B cell (primary cell): ENCODE measurements at regions not wholly inside any gene's neighbourhood (a gene's known extent, or its start where the extent isn't known, plus 50 kb on each side); places are given as distances from the start of the nearest gene placed in this dataset.
"Not testable (repeated sequence)": the region's sequence is repeated elsewhere in the genome, so short reads cannot be mapped to it uniquely, and the experiment has no call there.

Experiments used
- ATAC-seq: fragments of 200-7000 bp; cut with Tn5 transposase; one replicate; pipeline ENCODE4 v1.10.0; 2021; ENCODE audit warnings: low read depth, mild to moderate bottlenecking, moderate number of reproducible peaks, moderate library complexity
- CTCF ChIA-PET: fragments of 350-600 bp; sonication (Branson Sonifier 250); formaldehyde crosslinking; loops from one replicate; lab custom pipeline; 2021; ENCODE audit warnings: antibody characterized with exemption, inconsistent platforms; lab: Charles Lee
- POLR2A ChIA-PET: fragments of 350-600 bp; sonication (Branson Sonifier 250); formaldehyde crosslinking; loops from one replicate; lab custom pipeline; 2021; ENCODE audit warnings: antibody characterized with exemption; lab: Charles Lee
- DNase-seq: peaks from one replicate; pipeline ENCODE4 v3.0.0; 2013
- H2AFZ ChIP-seq: 2 replicates; pipeline ENCODE4 v1.6.1; 2012; ENCODE audit warnings: mild to moderate bottlenecking, low read depth, low read length; ENCODE audit not compliant: insufficient read depth, poor library complexity, severe bottlenecking
- H3K27ac ChIP-seq, 2 donors: 1 replicate in 1 of 2; 2 replicates in 1 of 2; pipeline ENCODE4 v1.5.1; 2012 to 2013; ENCODE audit warnings: low read length in 2 of 2, mild to moderate bottlenecking in 2 of 2, moderate library complexity in 1 of 2
- H3K27me3 ChIP-seq, 4 experiments: fragments of 200-600 bp in 1 of 4; sonication (generic) in 1 of 4; replicated peaks in 1 of 4; 1 replicate in 2 of 4; 2 replicates in 2 of 4; pipeline versions ENCODE4 v1.6.1 to v1.7.0; 2013 to 2016; ENCODE audit warnings: low read length in 3 of 4, mild to moderate bottlenecking in 2 of 4, mixed read lengths in 1 of 4, moderate library complexity in 1 of 4; ENCODE audit not compliant: insufficient read depth in 4 of 4, control insufficient read depth in 3 of 4; ENCODE audit errors: control extremely low read depth in 1 of 4
- H3K36me3 ChIP-seq, 2 experiments: replicated peaks in 1 of 2; 1 replicate in 1 of 2; 2 replicates in 1 of 2; pipeline versions ENCODE4 v1.6.1 to v1.7.1; 2013; ENCODE audit warnings: low read length in 1 of 2; ENCODE audit not compliant: insufficient read depth in 2 of 2, control insufficient read depth in 1 of 2; ENCODE audit errors: control extremely low read depth in 1 of 2, extremely low read depth in 1 of 2
- H3K4me1 ChIP-seq, 2 donors: fragments of 200-600 bp in 1 of 2; sonication (generic) in 1 of 2; 1 replicate in 1 of 2; 2 replicates in 1 of 2; pipeline versions ENCODE4 v1.5.1 to v1.6.1; 2013 to 2017; ENCODE audit warnings: low read length in 2 of 2; ENCODE audit not compliant: control insufficient read depth in 2 of 2, insufficient read depth in 2 of 2
- H3K4me2 ChIP-seq: replicated peaks from 2 replicates; pipeline ENCODE3; 2012; ENCODE audit warnings: mild to moderate bottlenecking, low read depth, low read length; ENCODE audit not compliant: poor library complexity, severe bottlenecking
- H3K4me3 ChIP-seq, 5 experiments: fragments of 200-600 bp in 1 of 5; sonication (generic) in 1 of 5; 1 replicate in 3 of 5; 2 replicates in 2 of 5; pipeline versions ENCODE4 v1.5.1 to v1.7.0; 2011 to 2016; ENCODE audit warnings: low read length in 4 of 5, mild to moderate bottlenecking in 4 of 5, low read depth in 2 of 5, control low read depth in 1 of 5, moderate library complexity in 1 of 5; ENCODE audit not compliant: insufficient read depth in 1 of 5; ENCODE audit errors: control extremely low read depth in 1 of 5, extremely low read depth in 1 of 5
- H3K79me2 ChIP-seq: fragments of 200-600 bp; sonication (generic); one replicate; pipeline ENCODE4 v1.6.0; 2016; ENCODE audit warnings: low read length; ENCODE audit not compliant: control insufficient read depth, insufficient read depth
- H3K9ac ChIP-seq: fragments of 200-600 bp; sonication (generic); 2 replicates; pipeline ENCODE4 v1.6.1; 2017; ENCODE audit warnings: mild to moderate bottlenecking, low read length, moderate library complexity
- H3K9me3 ChIP-seq, 3 donors: one replicate each; pipeline versions ENCODE4 v1.6.1 to v1.7.1; 2013; ENCODE audit warnings: low read length in 2 of 3; ENCODE audit not compliant: control insufficient read depth in 2 of 3, insufficient read depth in 1 of 3; ENCODE audit errors: control extremely low read depth in 1 of 3
- H4K20me1 ChIP-seq: 2 replicates; pipeline ENCODE4 v1.6.0; 2012; ENCODE audit warnings: mild to moderate bottlenecking, low read length; ENCODE audit not compliant: insufficient read depth, control insufficient read depth, poor library complexity, severe bottlenecking
- H3K27ac Mint-ChIP-seq: one replicate; pipeline ENCODE4 v1.8.0; 2021; ENCODE audit warnings: mixed read lengths
- H3K27me3 Mint-ChIP-seq: one replicate; pipeline ENCODE4 v1.8.0; 2021; ENCODE audit warnings: mixed read lengths
- H3K4me1 Mint-ChIP-seq: one replicate; pipeline ENCODE4 v1.8.0; 2021; ENCODE audit warnings: mixed read lengths
- H3K4me3 Mint-ChIP-seq: one replicate; pipeline ENCODE4 v1.8.0; 2021; ENCODE audit warnings: mixed read lengths
- H3K9me3 Mint-ChIP-seq: one replicate; pipeline ENCODE4 v1.8.0; 2022; ENCODE audit warnings: mixed read lengths; ENCODE audit not compliant: insufficient read depth
- EZH2 ChIP-seq: IDR thresholded peaks from 2 replicates; pipeline ENCODE4 v1.6.1; 2012; ENCODE audit warnings: borderline replicate concordance, low read depth, mild to moderate bottlenecking, moderate library complexity, low read length; ENCODE audit not compliant: insufficient read depth, poor library complexity, severe bottlenecking
- WGBS: methylation state at CpG from one replicate; pipeline ENCODE4 v1.1.5; 2013; ENCODE audit warnings: missing lambda C conversion rate; ENCODE audit not compliant: insufficient coverage; 5-methylcytosine and 5-hydroxymethylcytosine counted together
- intact Hi-C: fragments of 100-400 bp; cut with micrococcal nuclease; formaldehyde crosslinking; loops from one replicate; pipeline ENCODE4 v1.10.0; 2022
- TF ChIP-seq, protein P1 (sequence below): fragments of 200-600 bp; IDR thresholded peaks from one replicate; pipeline ENCODE4 v1.8.0; 2022; ENCODE audit warnings: antibody characterized with exemption, mild to moderate bottlenecking

DNA sequence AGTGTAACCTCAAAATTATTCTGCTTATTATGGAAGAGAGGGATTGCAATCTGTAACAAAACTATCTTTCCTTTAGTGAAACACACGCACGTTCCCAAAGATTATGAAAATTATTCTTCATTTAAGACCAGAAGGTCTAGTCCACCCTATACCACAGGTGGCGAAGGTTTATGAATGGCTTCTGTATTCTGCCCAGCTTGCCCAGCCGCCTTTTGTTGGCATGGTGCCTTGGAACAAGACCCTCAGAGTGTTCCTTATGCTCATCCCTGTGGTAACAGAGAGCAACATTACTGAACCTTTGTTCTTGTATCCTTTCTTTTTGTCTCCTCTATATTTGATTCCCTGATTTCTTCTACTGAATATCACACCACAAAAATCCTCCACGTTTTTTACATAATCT is 116.4 kb downstream of the FAR1 start:
- Histone ChIP-seq H4K20me1 (no peaks in the 10 kb centered on the region), H3K79me2 (no peaks in the 10 kb centered on the region), H3K4me1 (no peaks in the 10 kb centered on the region), H3K36me3 (no peaks in the 10 kb centered on the region), H3K4me3 (no peak overlapping the region), H3K9me3 (no peaks in the 10 kb centered on the region), H3K27me3 (peaks cover 0 to 6% (median 0%) of the 10 kb centered on the region in 4 experiments), H3K4me2 (no peak overlapping the region), H3K27ac (no peak overlapping the region), H2AFZ (no peak overlapping the region), H3K9ac (no peak overlapping the region)
- Mint-ChIP-seq H3K9me3 (no peaks in the 10 kb centered on the region), H3K27ac (no peak overlapping the region), H3K27me3 (peaks cover 11% of the 10 kb centered on the region), H3K4me3 (no peak overlapping the region), H3K4me1 (no peaks in the 10 kb centered on the region)
- ChIA-PET CTCF (no interaction called here), POLR2A (no interaction called here)
- 100% methylated on average over 2 of the region's 5 CpGs for WGBS
- no peak for TF ChIP-seq EZH2
- TF ChIP-seq, protein P1, sequence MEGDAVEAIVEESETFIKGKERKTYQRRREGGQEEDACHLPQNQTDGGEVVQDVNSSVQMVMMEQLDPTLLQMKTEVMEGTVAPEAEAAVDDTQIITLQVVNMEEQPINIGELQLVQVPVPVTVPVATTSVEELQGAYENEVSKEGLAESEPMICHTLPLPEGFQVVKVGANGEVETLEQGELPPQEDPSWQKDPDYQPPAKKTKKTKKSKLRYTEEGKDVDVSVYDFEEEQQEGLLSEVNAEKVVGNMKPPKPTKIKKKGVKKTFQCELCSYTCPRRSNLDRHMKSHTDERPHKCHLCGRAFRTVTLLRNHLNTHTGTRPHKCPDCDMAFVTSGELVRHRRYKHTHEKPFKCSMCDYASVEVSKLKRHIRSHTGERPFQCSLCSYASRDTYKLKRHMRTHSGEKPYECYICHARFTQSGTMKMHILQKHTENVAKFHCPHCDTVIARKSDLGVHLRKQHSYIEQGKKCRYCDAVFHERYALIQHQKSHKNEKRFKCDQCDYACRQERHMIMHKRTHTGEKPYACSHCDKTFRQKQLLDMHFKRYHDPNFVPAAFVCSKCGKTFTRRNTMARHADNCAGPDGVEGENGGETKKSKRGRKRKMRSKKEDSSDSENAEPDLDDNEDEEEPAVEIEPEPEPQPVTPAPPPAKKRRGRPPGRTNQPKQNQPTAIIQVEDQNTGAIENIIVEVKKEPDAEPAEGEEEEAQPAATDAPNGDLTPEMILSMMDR: no peak
- ATAC-seq: no peak
- intact Hi-C loops: no loop called here
- no peak for DNase-seq

DNA sequence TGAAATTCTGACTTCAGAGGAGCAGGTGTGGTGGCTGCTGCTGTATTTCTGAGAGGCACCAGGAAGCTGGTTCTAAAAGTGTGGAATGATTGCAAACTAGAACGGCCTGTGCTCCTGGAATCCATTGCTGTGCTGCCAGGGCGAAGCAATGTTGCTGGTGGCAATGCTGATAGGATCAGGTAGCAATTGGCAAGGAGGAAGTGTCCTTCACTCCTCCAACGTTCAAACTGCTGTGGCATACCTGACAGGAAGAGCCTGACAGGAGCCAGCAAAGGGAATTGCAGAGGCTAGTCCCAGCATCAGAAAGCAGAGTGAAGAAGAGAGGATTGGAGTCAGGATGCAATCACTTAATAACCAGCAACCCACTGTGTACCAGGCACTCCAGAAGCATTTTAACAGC is 118.2 kb downstream of the FAR1 start:
- Histone ChIP-seq H3K9ac (no peak overlapping the region), H3K4me3 (no peak overlapping the region), H2AFZ (no peak overlapping the region), H3K36me3 (no peaks in the 10 kb centered on the region), H3K4me2 (no peak overlapping the region), H3K79me2 (no peaks in the 10 kb centered on the region), H3K4me1 (no peaks in the 10 kb centered on the region), H3K27me3 (no peaks in the 10 kb centered on the region), H4K20me1 (no peaks in the 10 kb centered on the region), H3K9me3 (no peaks in the 10 kb centered on the region), H3K27ac (no peak overlapping the region)
- no peak overlapping the region for H3K4me3 Mint-ChIP-seq
- intact Hi-C loops: no loop called here
- WGBS: 0% methylated on average over 1 of the region's 3 CpGs
- CTCF ChIA-PET: no interaction called here
- H3K4me1 Mint-ChIP-seq: no peaks in the 10 kb centered on the region
- POLR2A ChIA-PET: no interaction called here
- no peaks in the 10 kb centered on the region for H3K9me3 Mint-ChIP-seq
- DNase-seq (no peak), ATAC-seq (no peak)
- H3K27me3 Mint-ChIP-seq: peaks cover 17% of the 10 kb centered on the region
- no peak for TF ChIP-seq EZH2
- TF ChIP-seq, protein P1: no peak
- no peak overlapping the region for H3K27ac Mint-ChIP-seq

DNA sequence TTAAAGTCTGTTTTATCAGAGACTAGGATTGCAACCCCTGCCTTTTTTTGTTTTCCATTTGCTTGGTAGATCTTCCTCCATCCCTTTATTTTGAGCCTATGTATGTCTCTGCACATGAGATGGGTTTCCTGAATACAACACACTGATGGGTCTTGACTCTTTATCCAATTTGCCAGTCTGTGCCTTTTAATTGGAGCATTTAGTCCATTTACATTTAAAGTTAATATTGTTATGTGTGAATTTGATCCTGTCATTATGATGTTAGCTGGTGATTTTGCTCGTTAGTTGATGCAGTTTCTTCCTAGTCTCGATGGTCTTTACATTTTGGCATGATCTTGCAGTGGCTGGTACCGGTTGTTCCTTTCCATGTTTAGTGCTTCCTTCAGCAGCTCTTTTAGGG is 129.1 kb downstream of the FAR1 start:
- H3K4me3 ChIP-seq, DNase-seq, H3K9me3 ChIP-seq, CTCF ChIA-PET, H3K27ac ChIP-seq, H3K27ac Mint-ChIP-seq, H3K79me2 ChIP-seq, H3K9ac ChIP-seq, H3K4me2 ChIP-seq, intact Hi-C loops, H4K20me1 ChIP-seq, ATAC-seq, POLR2A ChIA-PET, H3K4me1 Mint-ChIP-seq, H3K36me3 ChIP-seq, H3K4me1 ChIP-seq, H3K4me3 Mint-ChIP-seq, H2AFZ ChIP-seq, H3K27me3 Mint-ChIP-seq, H3K27me3 ChIP-seq: not testable (repeated sequence)
- 100% methylated on average over 1 of the region's 3 CpGs for WGBS
- peaks cover 11% of the 10 kb centered on the region for H3K9me3 Mint-ChIP-seq
